H1 (cell line): ENCODE measurements at regions not wholly inside any gene's neighbourhood (a gene's known extent, or its start where the extent isn't known, plus 50 kb on each side); places are given as distances from the start of the nearest gene placed in this dataset.

Experiments used
- CBX5 ChIP-seq: fragments of 300-800, 300-1000 bp; sonication (generic); IDR thresholded peaks from 2 replicates; pipeline ENCODE4 v1.7.1; 2016; ENCODE audit warnings: antibody characterized with exemption, low read length, low read depth
- JUND ChIP-seq: IDR thresholded peaks from 2 replicates; pipeline ENCODE4 v1.6.1; 2011; ENCODE audit warnings: mild to moderate bottlenecking, improper control_type of control experiment, low read length
- KDM4A ChIP-seq: IDR thresholded peaks from one replicate; pipeline ENCODE4 v1.7.1; 2012; ENCODE audit warnings: low read depth, mild to moderate bottlenecking, moderate library complexity, low read length, inconsistent platforms; ENCODE audit not compliant: severe bottlenecking
- PHF8 ChIP-seq: fragments of 200-600 bp; sonication (generic); conservative IDR thresholded peaks from 2 replicates; pipeline ENCODE4 v1.7.1; 2012; ENCODE audit warnings: low read depth, mild to moderate bottlenecking, inconsistent platforms, low read length, moderate library complexity
- USF2 ChIP-seq: IDR thresholded peaks from 2 replicates; pipeline ENCODE4 v1.6.1; 2011; ENCODE audit warnings: low read length, improper control_type of control experiment

- TF ChIP-seq JUND = no peak
- TF ChIP-seq PHF8 = no peak
- TF ChIP-seq CBX5 = no peak
- TF ChIP-seq KDM4A = no peak
- TF ChIP-seq USF2 = no peak
Measured at GRCh38 chr11:41532413-41532812, 73.0 kb upstream of the LRRC4C start (continued).
